ENCODE measurements at regions not wholly inside any gene's neighbourhood (a gene's known extent, or its start where the extent isn't known, plus 50 kb on each side); places are given as distances from the start of the nearest gene placed in this dataset.

- no peaks in the 10 kb centered on the region for H3K4me1 ChIP-seq
- no peak for DNase-seq (ENCODE audit: extremely low spot score)
- peaks cover 0 to 3% (median 0%) of the 10 kb centered on the region in 4 donors for H3K27me3 ChIP-seq
- no peak overlapping the region for H3K4me3 ChIP-seq
- TF ChIP-seq CTCF (IDR thresholded peaks at IDR 0.05) (no peak), POLR2A (IDR thresholded peaks at IDR 0.05; ENCODE audit: low read depth) (no peak)
- WGBS: 95% methylated on average over 2 of the region's 2 CpGs
- intact Hi-C loops (cut with DNase I): no loop called here
- H3K36me3 ChIP-seq: no peaks in the 10 kb centered on the region
- H3K9me3 ChIP-seq: no peaks in the 10 kb centered on the region
- H3K27ac ChIP-seq (replicated peaks in 1 of 4): no peak overlapping the region
These were observed 381.8 kb downstream of the KIF16B start for GRCh38 chr20:16191496-16191895.

- intact Hi-C loops (cut with DNase I): no loop called here
- no peaks in the 10 kb centered on the region for H3K9me3 ChIP-seq
- no peak overlapping the region for H3K4me3 ChIP-seq
- no peaks in the 10 kb centered on the region for H3K4me1 ChIP-seq
- no peak for TF ChIP-seq POLR2A (IDR thresholded peaks at IDR 0.05; ENCODE audit: low read depth)
- TF ChIP-seq POLR2AphosphoS5 (IDR thresholded peaks at IDR 0.05): no peak
- TF ChIP-seq CTCF (IDR thresholded peaks at IDR 0.05): no peak
- no peak for TF ChIP-seq EP300 (IDR thresholded peaks at IDR 0.05)
- no peak overlapping the region for H3K27ac ChIP-seq (replicated peaks in 1 of 4)
- 83% methylated on average over 3 of the region's 4 CpGs for WGBS
- no peak for DNase-seq (ENCODE audit: extremely low spot score)
- H3K36me3 ChIP-seq: no peaks in the 10 kb centered on the region
- H3K27me3 ChIP-seq: peaks cover 0 to 8% (median 0%) of the 10 kb centered on the region in 4 donors
These were observed 383.9 kb downstream of the KIF16B start for GRCh38 chr20:16189371-16189770.

GRCh38 chr20:16187956-16188616 is 385.2 kb downstream of the KIF16B start:
- DNase-seq (ENCODE audit: extremely low spot score): no peak
- H3K4me3 ChIP-seq: no peak overlapping the region
- WGBS: 66% methylated on average over 2 of the region's 2 CpGs
- intact Hi-C loops (cut with DNase I): no loop called here
- no peak for TF ChIP-seq POLR2AphosphoS5 (IDR thresholded peaks at IDR 0.05)
- no peak for TF ChIP-seq EP300 (IDR thresholded peaks at IDR 0.05)
- no peak for TF ChIP-seq CTCF (IDR thresholded peaks at IDR 0.05)
- no peak for TF ChIP-seq POLR2A (IDR thresholded peaks at IDR 0.05; ENCODE audit: low read depth)
- H3K9me3 ChIP-seq: no peaks in the 10 kb centered on the region
- H3K4me1 ChIP-seq: no peaks in the 10 kb centered on the region
- no peaks in the 10 kb centered on the region for H3K36me3 ChIP-seq
- no peak overlapping the region for H3K27ac ChIP-seq (replicated peaks in 1 of 4)
- H3K27me3 ChIP-seq: peaks cover 0 to 8% (median 0%) of the 10 kb centered on the region in 4 donors

GRCh38 chr20:16179919-16180318 is 393.3 kb downstream of the KIF16B start:
- no peak overlapping the region for H3K27ac ChIP-seq (replicated peaks in 1 of 4)
- H3K9me3 ChIP-seq: peaks cover 0 to 8% (median 2%) of the 10 kb centered on the region in 4 donors
- intact Hi-C loops (cut with DNase I): no loop called here
- H3K36me3 ChIP-seq: no peaks in the 10 kb centered on the region
- no peaks in the 10 kb centered on the region for H3K4me1 ChIP-seq
- no peak for DNase-seq (ENCODE audit: extremely low spot score)
- no peak overlapping the region for H3K4me3 ChIP-seq
- no peak for TF ChIP-seq POLR2AphosphoS5 (IDR thresholded peaks at IDR 0.05)
- TF ChIP-seq EP300 (IDR thresholded peaks at IDR 0.05): no peak
- no peak for TF ChIP-seq POLR2A (IDR thresholded peaks at IDR 0.05; ENCODE audit: low read depth)
- TF ChIP-seq CTCF (IDR thresholded peaks at IDR 0.05): no peak
- 88% methylated on average over 3 of the region's 3 CpGs for WGBS
- H3K27me3 ChIP-seq: no peaks in the 10 kb centered on the region

GRCh38 chr20:16179371-16179770 is 393.9 kb downstream of the KIF16B start:
- DNase-seq (ENCODE audit: extremely low spot score): no peak
- H3K4me3 ChIP-seq: no peak overlapping the region
- intact Hi-C loops (cut with DNase I): no loop called here
- no peaks in the 10 kb centered on the region for H3K27me3 ChIP-seq
- 13% methylated on average over 1 of the region's 1 CpG for WGBS
- H3K36me3 ChIP-seq: no peaks in the 10 kb centered on the region
- no peak for TF ChIP-seq POLR2AphosphoS5 (IDR thresholded peaks at IDR 0.05)
- TF ChIP-seq CTCF (IDR thresholded peaks at IDR 0.05): no peak
- TF ChIP-seq EP300 (IDR thresholded peaks at IDR 0.05): no peak
- TF ChIP-seq POLR2A (IDR thresholded peaks at IDR 0.05; ENCODE audit: low read depth): no peak
- H3K4me1 ChIP-seq: no peaks in the 10 kb centered on the region
- H3K27ac ChIP-seq (replicated peaks in 1 of 4): no peak overlapping the region
- peaks cover 0 to 8% (median 2%) of the 10 kb centered on the region in 4 donors for H3K9me3 ChIP-seq

All from esophagus muscularis mucosa (tissue), 4 donors.